CD4-positive, alpha-beta T cell (primary cell): ENCODE measurements at regions not wholly inside any gene's neighbourhood (a gene's known extent, or its start where the extent isn't known, plus 50 kb on each side); places are given as distances from the start of the nearest gene placed in this dataset.

Source experiments
- ATAC-seq: fragments of 200-7000 bp; cut with Tn5 transposase; one replicate; pipeline ENCODE4 v1.10.0; 2022; ENCODE audit warnings: mild to moderate bottlenecking; ENCODE audit not compliant: poor library complexity
- CTCF ChIA-PET: fragments of 350-600 bp; sonication (Branson Sonifier 250); formaldehyde crosslinking; loops from one replicate; lab custom pipeline; 2021; ENCODE audit warnings: antibody characterized with exemption, inconsistent platforms; lab: Charles Lee
- POLR2A ChIA-PET: fragments of 350-600 bp; sonication (Branson Sonifier 250); formaldehyde crosslinking; loops from one replicate; lab custom pipeline; 2021; ENCODE audit warnings: antibody characterized with exemption, inconsistent platforms; lab: Charles Lee
- DNase-seq, 14 experiments: peaks; one replicate each; pipeline ENCODE4 v3.0.0-alpha.2; 2013 to 2020; ENCODE audit warnings: mixed read lengths in 2 of 14
- H3K27ac ChIP-seq, 2 donors: one replicate each; pipeline versions ENCODE4 v1.5.1 to v1.7.0; 2013; ENCODE audit warnings: low read length in 2 of 2, low read depth in 1 of 2, mild to moderate bottlenecking in 1 of 2
- H3K27me3 ChIP-seq, 2 experiments: 1 replicate in 1 of 2; 2 replicates in 1 of 2; pipeline versions ENCODE4 v1.6.1 to v1.7.0; 2013; ENCODE audit warnings: low read length in 2 of 2, control low read depth in 1 of 2, mild to moderate bottlenecking in 1 of 2, moderate library complexity in 1 of 2; ENCODE audit not compliant: insufficient read depth in 2 of 2, control insufficient read depth in 1 of 2
- H3K36me3 ChIP-seq: one replicate; pipeline ENCODE4 v1.6.1; 2013; ENCODE audit warnings: low read length, control low read depth; ENCODE audit not compliant: insufficient read depth
- H3K4me1 ChIP-seq: one replicate; pipeline ENCODE4 v1.6.1; 2013; ENCODE audit warnings: low read length, control low read depth; ENCODE audit not compliant: insufficient read depth
- H3K4me3 ChIP-seq: one replicate; pipeline ENCODE4 v1.5.1; 2013; ENCODE audit warnings: mild to moderate bottlenecking, low read length, moderate library complexity
- H3K9me3 ChIP-seq, 2 experiments: 1 replicate in 1 of 2; 2 replicates in 1 of 2; pipeline versions ENCODE4 v1.6.1 to v1.7.0; 2013; ENCODE audit warnings: low read length in 2 of 2, mild to moderate bottlenecking in 2 of 2, control low read depth in 1 of 2, moderate library complexity in 1 of 2; ENCODE audit not compliant: control insufficient read depth in 1 of 2, insufficient read depth in 1 of 2
- H3K27ac Mint-ChIP-seq: one replicate; pipeline ENCODE4 v1.8.0; 2020; ENCODE audit warnings: mixed read lengths
- H3K27me3 Mint-ChIP-seq: one replicate; pipeline ENCODE4 v1.8.0; 2021; ENCODE audit warnings: mixed read lengths
- H3K36me3 Mint-ChIP-seq: one replicate; pipeline ENCODE4 v1.8.0; 2021; ENCODE audit warnings: low read depth, mixed read lengths
- H3K4me1 Mint-ChIP-seq: one replicate; pipeline ENCODE4 v1.8.0; 2021; ENCODE audit warnings: low read depth, mixed read lengths
- H3K4me3 Mint-ChIP-seq: one replicate; pipeline ENCODE4 v1.8.0; 2020; ENCODE audit warnings: mild to moderate bottlenecking, mixed read lengths
- H3K9me3 Mint-ChIP-seq: one replicate; pipeline ENCODE4 v1.8.0; 2020; ENCODE audit warnings: mixed read lengths
- intact Hi-C, 2 experiments: fragments of 100-400 bp; cut with DNase I in 1 of 2; cut with micrococcal nuclease in 1 of 2; formaldehyde crosslinking; loops; one replicate each; pipeline versions ENCODE4 v1.15.1 to v1.9.0; 2023 to 2025; cut with DNase I, micrococcal nuclease
- TF ChIP-seq, protein P1 (sequence below): fragments of 200-600 bp; IDR thresholded peaks from one replicate; pipeline ENCODE4 v1.8.0; 2022; ENCODE audit warnings: antibody characterized with exemption, mild to moderate bottlenecking

GRCh38 chr1:93769777-93770176 is 88.1 kb upstream of the BCAR3 start:
- TF ChIP-seq, protein P1, sequence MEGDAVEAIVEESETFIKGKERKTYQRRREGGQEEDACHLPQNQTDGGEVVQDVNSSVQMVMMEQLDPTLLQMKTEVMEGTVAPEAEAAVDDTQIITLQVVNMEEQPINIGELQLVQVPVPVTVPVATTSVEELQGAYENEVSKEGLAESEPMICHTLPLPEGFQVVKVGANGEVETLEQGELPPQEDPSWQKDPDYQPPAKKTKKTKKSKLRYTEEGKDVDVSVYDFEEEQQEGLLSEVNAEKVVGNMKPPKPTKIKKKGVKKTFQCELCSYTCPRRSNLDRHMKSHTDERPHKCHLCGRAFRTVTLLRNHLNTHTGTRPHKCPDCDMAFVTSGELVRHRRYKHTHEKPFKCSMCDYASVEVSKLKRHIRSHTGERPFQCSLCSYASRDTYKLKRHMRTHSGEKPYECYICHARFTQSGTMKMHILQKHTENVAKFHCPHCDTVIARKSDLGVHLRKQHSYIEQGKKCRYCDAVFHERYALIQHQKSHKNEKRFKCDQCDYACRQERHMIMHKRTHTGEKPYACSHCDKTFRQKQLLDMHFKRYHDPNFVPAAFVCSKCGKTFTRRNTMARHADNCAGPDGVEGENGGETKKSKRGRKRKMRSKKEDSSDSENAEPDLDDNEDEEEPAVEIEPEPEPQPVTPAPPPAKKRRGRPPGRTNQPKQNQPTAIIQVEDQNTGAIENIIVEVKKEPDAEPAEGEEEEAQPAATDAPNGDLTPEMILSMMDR = no peak
- no peaks in the 10 kb centered on the region for H3K36me3 Mint-ChIP-seq
- ChIA-PET CTCF (no interaction called here), POLR2A (no interaction called here)
- H3K27ac ChIP-seq = no peak overlapping the region
- H3K4me3 Mint-ChIP-seq = no peak overlapping the region
- H3K27ac Mint-ChIP-seq = no peak overlapping the region
- peaks cover 14% of the 10 kb centered on the region for H3K4me1 Mint-ChIP-seq
- no peaks in the 10 kb centered on the region for H3K9me3 Mint-ChIP-seq
- DNase-seq (no peak), ATAC-seq (no peak)
- no peaks in the 10 kb centered on the region for H3K27me3 ChIP-seq
- no peaks in the 10 kb centered on the region for H3K9me3 ChIP-seq
- intact Hi-C loops = no loop called here
- H3K27me3 Mint-ChIP-seq = no peaks in the 10 kb centered on the region
- H3K36me3 ChIP-seq = no peaks in the 10 kb centered on the region
- H3K4me1 ChIP-seq = peaks cover 6% of the 10 kb centered on the region
- H3K4me3 ChIP-seq = no peak overlapping the region

DNA sequence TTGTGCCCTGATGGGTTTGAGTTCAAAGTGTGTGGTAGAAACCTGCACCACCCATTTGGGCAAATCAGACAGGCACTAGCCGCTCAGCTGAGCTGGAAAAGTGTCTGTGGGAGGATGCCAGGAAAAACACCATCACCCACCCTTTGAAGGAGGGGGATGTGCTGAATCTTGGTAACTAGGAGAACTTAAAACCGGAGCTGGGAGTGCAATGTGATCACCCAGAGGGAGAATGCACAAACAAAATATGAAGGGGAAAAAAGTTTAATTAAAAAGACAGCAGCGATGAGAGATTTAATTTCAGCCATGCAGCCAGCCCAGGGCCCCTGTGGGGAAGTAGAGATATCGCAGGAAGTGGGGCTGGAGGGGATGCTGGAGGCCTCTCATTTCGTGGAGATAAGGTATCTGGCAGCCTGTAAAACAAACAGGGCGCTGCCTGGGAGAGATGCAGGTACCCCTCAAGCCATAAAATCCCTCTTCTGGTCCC is 86.8 kb upstream of the BCAR3 start:
- Histone ChIP-seq H3K9me3 (no peaks in the 10 kb centered on the region), H3K27ac (no peak overlapping the region), H3K27me3 (no peaks in the 10 kb centered on the region), H3K4me1 (peaks cover 6% of the 10 kb centered on the region), H3K36me3 (no peaks in the 10 kb centered on the region), H3K4me3 (no peak overlapping the region)
- no peak overlapping the region for H3K27ac Mint-ChIP-seq
- no peak for ATAC-seq
- no peak overlapping the region for H3K4me3 Mint-ChIP-seq
- intact Hi-C loops = no loop called here
- ChIA-PET POLR2A (no interaction called here), CTCF (no interaction called here)
- no peaks in the 10 kb centered on the region for H3K36me3 Mint-ChIP-seq
- no peaks in the 10 kb centered on the region for H3K27me3 Mint-ChIP-seq
- peaks cover 14% of the 10 kb centered on the region for H3K4me1 Mint-ChIP-seq
- H3K9me3 Mint-ChIP-seq = no peaks in the 10 kb centered on the region
- no peak for DNase-seq
- TF ChIP-seq, protein P1 = no peak

DNA sequence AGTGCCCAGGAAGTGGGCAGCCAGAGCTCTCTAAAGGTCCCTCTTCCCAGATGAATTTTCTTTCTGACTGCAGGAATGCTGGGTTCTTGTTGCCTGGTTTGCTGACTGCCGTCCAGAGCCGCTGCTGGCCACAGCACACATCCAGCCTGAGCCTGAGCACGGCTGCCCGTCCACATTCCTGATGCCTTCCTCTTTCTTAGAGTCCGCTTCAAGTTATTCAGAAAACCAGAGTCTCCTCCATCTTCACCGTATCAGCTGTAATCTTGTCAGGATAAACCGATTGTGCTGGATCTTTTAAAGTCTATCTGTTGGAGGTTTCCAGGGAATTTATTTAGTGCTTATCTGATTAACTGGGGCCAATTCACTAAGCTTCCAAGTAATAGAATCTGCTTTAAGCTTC is 84.8 kb upstream of the BCAR3 start:
- H3K36me3 Mint-ChIP-seq = no peaks in the 10 kb centered on the region
- DNase-seq (no peak), ATAC-seq (no peak)
- Histone ChIP-seq H3K27me3 (no peaks in the 10 kb centered on the region), H3K4me1 (peaks cover 6% of the 10 kb centered on the region), H3K36me3 (no peaks in the 10 kb centered on the region), H3K4me3 (no peak overlapping the region), H3K27ac (no peak overlapping the region), H3K9me3 (no peaks in the 10 kb centered on the region)
- H3K9me3 Mint-ChIP-seq = no peaks in the 10 kb centered on the region
- no peak overlapping the region for H3K4me3 Mint-ChIP-seq
- H3K4me1 Mint-ChIP-seq = peaks cover 14% of the 10 kb centered on the region
- no peak overlapping the region for H3K27ac Mint-ChIP-seq
- TF ChIP-seq, protein P1 = no peak
- POLR2A ChIA-PET = no interaction called here
- CTCF ChIA-PET = no interaction called here
- intact Hi-C loops = no loop called here
- H3K27me3 Mint-ChIP-seq = no peaks in the 10 kb centered on the region
